NCI-H2171 treated with DMSO at 0.1 percent for 48 hours (cell line): ENCODE measurements at regions not wholly inside any gene's neighbourhood (a gene's known extent, or its start where the extent isn't known, plus 50 kb on each side); places are given as distances from the start of the nearest gene placed in this dataset.

ENCODE experiments used
- DNase-seq: peaks from one replicate; lab custom pipeline; 2025; lab: John Stamatoyannopoulos, UW

DNA sequence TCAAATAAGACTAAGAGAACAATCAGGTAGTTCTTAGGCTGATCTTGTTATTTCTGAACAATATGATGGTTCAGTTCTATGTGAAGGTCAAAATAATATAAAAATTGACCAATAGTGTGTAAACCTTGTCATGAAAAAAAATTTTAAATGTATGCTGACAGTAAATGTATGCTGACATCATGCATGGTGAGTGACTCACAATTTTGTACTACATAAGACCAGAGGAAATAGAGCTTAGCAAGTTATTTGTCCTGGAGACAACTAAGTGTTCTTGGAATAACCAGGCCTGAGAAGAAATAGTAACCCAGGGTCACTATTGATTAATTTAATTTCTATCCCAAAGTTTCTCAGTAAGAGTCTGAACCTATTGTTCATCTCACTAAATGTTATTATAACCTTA lies 182.2 kb upstream of the PCDH15 start:
- DNase-seq = no peak

DNA sequence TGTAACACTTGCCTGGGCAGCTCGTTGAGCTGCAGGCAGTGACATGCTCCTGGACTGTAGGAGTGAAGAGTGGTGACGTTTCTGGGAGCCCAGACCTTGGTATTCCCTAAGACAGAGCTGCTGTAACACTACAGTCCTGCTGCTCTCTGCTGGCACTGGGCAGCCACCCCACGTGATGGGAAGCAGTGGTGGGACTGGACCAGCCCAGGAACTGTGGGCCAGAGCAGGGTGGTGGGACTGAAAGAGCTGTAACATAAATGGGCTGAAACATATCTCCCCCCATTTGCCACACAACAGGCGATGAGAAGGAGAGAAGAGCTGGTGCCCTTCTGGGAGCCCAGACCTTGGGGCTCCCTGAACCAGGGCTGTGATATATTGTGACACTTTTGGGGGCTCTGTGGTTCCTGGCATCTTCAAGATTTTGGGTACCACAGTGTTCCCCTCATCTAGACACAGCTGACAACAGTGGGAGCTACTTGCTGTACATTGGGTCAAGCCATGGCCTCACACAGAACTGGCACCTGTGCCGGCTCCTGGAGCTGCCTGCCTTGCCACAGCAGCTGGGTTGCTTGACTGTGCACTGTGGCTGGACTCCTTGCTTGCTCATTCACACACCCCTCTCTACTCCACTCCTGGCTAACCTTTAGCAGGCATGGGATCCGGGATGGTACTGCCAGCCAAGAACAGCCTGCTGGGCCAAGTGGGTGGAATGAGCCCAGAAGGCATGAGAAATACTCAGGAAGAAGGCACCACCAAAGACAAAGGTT lies 161.3 kb upstream of the PCDH15 start:
- DNase-seq = no peak

DNA sequence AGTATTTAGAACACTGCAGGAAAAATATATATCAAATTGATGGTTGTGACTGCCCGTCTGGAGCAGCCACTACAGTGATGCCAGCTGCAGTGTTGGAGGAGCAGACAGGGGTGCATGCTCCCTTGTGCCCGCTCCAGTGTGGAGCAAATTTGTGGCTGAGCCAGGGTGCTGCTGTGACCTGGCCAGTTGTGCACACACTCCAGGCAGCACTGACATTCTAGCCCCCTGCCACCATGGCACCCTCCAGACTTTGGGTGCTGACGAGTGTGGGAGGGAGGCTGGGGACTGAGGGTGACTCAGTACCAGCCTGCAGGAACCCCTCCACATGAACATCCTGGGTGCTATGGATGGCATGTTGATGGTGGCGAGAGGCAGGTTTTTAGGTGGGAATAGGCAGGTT lies 160.0 kb upstream of the PCDH15 start:
- no peak for DNase-seq

DNA sequence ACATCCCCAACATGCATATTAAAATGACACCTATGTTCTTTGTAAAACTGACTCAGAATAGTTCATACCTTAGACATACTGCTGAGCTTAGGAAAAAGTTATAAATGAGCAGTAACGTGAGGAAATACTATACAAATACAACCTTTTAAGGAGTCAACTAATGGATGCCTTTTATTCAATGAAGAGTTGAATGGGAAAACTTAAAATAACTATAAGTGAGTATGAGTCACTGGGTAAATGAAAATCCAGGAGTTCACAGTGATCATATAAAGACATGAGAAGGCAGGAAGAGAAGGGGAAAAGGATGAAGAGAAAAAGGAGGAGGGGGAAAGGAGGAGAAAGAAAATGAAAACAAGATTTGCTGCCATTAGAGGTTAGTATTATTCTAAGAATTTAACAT lies 157.8 kb upstream of the PCDH15 start:
- DNase-seq = no peak

DNA sequence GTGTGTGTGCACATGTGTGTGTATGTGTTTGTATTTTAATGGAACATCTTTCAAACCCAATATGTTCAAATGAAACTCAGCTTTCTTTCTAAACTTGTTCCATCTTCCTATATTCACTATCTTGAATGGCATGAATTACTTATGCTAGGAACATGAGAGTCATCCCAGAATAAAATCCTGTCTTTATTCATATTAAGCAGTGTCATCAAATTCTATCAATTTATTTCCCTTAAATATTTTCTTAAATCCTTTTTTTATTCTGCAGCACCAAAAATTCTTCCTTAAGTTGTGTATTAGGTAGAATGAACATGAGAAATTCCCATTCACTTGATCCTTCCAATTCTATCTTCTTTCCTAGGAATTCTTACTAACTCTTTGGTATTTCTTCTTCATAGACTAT lies 146.6 kb upstream of the PCDH15 start:
- no peak for DNase-seq

DNA sequence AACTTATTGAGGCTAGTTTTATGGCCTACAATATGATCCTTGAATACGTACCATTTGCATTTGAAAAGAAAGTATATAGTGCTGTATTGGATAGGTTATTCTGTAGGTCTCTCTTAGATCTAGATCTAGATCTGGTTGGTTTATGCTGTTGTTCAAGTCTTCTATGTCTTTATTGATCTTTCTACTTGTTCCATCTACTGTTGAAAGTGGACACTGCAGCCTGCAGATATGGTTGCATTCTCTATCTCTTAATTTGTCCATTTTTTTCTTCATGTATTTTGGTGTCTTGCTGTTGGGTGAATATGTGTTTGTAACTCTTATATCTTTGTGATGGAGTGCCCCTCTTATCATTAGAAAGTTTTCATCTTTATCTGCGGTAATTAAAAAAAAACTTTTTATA lies 139.4 kb upstream of the PCDH15 start:
- no peak for DNase-seq

DNA sequence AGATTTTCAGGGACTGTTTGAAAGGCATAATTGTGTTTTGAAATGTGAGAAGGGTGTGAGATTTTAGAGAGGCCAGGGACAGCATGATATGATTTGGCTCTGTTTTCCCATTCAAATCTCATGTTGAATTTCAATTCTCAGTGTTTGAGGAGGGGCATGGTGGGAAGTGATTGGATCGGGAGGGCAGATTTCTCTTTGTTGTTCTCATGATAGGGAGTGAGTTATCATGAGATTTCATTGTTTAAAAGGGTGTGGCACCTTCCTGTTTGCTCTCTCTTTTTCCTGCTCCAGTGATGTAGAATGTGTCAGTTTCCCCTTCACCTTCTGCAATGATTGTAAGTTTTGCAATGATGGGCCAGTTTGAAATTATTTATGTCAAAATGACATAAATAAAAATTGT lies 113.0 kb upstream of the PCDH15 start:
- no peak for DNase-seq

DNA sequence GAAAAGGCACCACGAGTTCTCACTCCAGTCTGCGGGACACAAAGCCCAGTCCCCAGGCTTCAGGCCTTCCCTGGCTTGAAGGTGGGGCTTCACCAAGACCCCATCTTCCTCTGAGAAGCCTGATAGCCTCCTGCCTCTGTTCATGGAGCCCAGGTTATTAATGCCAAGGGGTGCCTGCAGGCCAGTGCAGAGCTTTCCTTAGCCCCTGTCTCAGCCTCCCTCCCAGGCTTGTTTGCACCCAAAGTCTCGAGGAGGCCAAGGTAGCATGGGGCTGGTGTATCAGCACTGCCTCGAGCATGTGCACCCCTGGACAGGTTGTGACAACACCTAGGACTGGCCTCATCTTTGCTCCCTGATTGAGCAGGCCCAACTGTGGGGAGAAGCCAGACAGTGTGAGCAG lies 108.1 kb upstream of the PCDH15 start:
- no peak for DNase-seq

DNA sequence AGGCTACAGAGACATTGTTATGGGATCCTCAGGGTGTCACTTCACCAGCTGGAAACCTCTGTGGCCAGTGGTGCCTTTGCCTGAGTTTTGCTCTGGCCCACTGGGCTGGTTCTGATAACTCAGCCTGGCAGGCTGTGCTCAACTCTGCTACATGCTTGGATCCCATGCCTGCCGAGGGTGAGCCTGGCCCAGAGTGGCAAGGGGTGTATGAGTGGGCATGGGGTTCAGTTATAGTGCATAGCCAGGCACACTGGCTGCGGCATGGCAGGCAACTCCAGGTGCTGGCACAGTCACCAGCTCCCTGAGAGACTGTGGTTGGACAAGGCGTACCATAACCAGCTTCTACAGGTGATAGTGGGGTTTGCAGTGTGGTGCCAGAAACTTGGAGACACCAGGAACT lies 107.0 kb upstream of the PCDH15 start:
- DNase-seq = no peak

DNA sequence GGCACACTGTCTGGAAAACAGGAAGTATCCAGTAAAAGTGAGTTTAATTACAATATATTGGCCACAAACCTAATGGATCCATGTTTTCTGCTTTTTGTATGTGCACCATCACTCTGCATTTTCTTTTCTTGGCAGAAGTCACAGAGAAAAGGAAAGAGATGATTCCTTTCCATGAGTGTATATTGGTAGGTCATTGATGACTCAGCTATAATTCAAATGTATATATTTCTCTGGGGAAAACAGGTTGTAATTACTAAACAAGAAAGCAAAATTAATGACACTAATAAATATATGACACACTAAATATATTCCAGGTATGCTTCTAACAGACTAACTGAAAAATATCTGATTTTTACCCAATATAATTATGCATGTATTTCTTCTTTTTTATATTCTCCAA lies 105.9 kb upstream of the PCDH15 start:
- no peak for DNase-seq

DNA sequence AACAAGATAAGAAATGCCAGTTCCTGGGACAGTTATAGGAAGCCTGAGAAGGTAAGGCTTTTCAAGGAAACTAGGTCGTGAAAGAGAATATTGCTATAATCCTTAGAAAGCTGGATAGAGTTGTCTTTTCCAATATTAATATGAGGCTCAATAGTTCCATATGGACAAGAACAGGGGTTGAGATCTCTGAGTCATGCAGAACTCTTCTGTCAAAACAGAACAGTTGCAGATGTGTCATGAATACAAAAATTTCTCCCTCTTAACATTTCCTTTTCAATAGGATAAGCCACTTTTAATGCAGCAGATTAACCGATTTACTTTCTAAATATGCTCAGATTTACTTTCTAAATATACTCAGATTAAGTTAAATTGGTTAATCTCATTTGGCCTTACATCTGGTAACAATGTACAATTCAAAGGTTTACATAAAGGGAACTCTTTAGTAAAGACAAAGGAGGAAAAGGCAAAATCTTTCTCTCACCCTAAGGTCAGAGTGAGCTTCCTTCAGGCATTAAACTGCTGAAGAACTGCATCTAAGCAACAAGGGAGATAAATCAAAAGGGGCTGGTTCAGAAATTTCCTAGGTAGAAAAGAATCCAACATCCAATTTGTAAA lies 104.7 kb upstream of the PCDH15 start:
- no peak for DNase-seq

DNA sequence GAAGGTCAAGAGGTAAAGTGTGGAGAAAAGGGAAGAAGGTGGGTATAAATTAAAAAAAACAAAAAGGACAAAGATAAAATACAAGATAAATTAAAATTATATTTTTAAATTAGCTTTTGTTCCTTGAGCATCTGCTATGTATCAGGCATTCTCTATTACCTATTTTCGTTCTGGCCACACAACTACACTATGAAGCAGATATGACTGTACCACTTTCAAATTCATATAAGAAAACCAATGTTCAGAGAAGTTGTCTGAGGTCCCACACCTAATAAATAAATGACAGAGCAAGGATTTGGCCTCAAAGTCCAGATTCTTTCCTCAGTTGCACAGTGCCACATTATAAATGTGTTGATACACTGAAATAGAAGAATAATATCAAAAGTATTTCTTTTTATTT lies 103.8 kb upstream of the PCDH15 start:
- no peak for DNase-seq

DNA sequence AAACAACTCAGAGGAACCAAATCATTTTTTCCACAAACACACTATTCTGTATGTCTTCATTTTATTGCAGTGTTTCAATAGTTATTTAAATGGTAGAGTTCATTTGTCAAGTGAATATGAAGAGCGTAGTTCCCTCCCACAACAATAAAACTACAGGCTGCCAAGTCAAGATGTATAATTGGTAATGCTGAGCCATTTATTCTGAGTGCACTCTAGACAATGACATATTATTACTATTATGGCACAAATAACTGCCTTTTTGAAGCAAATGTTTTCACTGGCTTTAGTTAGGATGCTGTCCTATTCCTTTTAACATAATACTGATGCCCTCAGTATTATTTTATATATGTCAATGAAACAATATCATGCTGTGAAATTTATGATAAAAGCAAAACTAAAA lies 102.7 kb upstream of the PCDH15 start:
- DNase-seq = no peak

DNA sequence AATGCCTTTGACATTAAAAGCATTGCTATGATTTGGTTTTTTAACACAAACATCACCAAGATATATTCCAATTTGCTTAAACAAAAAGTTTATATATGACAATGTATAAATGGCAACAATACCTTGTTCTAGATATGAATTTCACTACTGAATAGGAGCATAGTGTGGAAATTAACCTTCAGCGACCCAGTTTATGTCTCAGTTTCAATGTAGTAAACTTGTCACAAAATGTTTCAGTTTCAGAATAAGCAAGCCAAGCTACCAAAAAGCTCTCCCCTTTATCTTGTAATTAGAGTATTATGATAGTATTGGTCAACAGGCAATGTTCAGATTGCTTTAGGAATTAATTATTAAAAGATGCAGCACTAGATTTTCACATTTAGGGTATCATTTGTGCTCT lies 99.6 kb upstream of the PCDH15 start:
- DNase-seq = no peak

DNA sequence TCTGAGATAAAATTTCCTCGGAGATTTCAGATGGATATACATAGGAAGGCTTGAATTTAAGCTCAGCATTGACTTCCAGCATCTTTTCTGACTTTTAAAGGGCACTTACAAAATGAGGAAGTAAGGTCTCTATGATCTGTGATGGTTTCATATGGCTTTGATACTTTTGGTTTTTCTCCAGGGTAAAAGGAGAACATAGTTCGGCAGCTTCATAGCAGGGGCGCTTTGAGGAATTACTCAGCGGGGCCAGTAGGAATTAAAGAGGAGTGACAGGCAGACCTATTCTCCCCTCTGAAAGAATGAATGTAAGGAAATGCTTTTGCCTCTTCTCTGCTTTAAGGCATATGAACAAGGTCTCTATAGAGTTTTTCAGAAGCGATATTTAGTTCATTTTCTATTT lies 80.0 kb upstream of the PCDH15 start:
- DNase-seq = no peak

DNA sequence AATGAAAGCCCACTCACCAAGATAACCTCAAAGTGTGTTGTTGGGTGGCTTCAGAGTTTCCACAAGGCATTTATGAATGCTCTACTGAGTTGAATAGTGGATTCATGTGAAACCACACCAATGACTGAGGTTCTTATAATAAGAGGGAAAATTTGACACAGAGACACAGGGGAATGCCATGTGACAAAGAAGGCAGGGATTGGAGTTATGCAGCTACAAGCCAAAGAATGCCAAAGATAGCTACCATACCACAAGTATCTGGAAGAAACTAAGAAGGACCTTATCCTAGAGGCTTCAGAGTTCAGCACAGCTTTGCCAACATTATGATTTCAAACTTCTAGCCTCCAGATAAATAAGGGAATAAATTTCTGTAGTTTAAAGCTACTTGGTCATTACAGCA lies 68.0 kb upstream of the PCDH15 start:
- no peak for DNase-seq

DNA sequence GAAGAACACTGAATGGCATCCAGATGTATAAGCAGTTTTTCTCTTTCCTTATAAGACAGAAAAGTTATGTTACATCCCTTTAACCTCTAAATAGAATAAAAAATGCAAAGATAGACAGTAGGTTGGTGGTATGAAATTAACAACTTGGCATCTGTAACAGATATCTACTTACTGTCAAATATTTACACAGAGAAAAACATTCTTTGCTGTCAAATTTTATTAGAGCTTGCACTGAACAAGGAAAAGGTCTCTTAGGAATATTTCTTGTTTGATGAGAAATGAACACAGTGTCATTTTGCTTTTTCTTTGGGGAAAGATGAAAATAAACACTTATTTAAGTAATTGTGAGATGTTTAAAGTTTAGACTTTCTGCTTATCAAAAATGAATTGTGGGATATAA lies 65.6 kb upstream of the PCDH15 start:
- no peak for DNase-seq

DNA sequence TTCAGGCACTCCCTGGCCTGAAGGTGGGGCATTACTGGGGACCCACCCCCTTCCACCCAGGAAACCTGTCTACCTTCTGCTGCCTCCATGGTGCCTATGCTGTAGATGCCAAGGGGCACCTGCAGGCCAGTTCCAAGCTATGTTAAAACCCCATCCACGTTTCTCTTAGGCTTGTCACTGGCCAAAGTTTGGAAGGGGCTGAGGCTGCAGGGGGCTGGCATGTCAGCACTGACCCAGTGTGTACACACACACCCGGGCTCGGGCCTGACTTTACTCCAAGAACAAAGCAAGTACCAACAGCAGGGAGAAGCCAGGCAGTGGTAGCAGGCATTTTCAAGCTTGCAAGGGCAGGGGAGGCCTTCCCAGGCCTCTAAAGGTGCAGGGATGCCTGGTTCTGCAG lies 53.8 kb upstream of the PCDH15 start:
- no peak for DNase-seq

DNA sequence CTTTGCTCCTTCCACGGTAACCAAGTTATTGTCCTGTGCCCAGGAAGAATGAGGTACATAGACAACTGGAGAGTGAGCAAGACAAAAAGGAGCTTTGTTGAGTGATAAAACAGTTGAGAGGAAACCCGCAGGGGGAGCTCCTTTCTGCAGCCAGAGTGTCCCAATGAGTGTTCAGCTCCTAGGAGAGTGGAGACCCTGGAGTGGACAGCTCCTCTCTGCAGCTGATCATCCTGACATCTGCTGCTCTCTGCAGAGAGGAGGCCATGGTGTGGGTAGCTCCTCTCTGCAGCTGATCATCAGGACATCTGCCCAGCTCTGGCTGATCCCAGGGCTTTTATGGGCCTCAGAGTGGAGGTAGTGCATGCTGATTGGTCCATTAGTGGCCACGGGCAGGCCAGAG lies 53.4 kb upstream of the PCDH15 start:
- DNase-seq = no peak

DNA sequence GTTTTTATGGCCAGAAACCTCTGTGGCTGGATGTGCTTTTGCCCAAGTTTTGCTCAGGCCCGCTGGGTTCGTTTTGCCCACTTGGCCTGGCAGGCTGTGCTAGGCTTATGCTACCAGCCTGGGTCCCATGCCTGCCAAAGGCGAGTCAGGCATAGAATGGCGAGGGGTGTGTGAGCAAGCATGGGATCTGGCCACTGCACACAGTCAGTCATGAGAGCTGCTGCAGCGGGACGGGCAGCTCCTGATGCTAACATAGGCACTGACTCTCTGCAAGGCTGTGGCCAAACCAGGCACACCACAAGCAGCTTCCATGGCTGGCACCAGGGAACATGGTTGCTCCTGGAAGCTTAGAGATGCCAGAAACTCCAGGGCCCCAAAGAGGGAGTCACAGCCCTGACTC lies 52.9 kb upstream of the PCDH15 start:
- no peak for DNase-seq
